ENCODE measurements at regions not wholly inside any gene's neighbourhood (a gene's known extent, or its start where the extent isn't known, plus 50 kb on each side); places are given as distances from the start of the nearest gene placed in this dataset.
"Not testable (repeated sequence)": the region's sequence is repeated elsewhere in the genome, so short reads cannot be mapped to it uniquely, and the experiment has no call there.

- DNase-seq (ENCODE audit: extremely low read depth, low read depth): no peak
Observed at GRCh38 chr1:121515235-121515634, 330.5 kb downstream of the SRGAP2C start.

GRCh38 chr1:121516234-121516967, 331.6 kb downstream of the SRGAP2C start:
- DNase-seq (ENCODE audit: extremely low read depth, low read depth): no peak

More at GRCh38 chr1:121515235-121515634, 330.5 kb downstream of the SRGAP2C start:
- TF ChIP-seq, protein P1, sequence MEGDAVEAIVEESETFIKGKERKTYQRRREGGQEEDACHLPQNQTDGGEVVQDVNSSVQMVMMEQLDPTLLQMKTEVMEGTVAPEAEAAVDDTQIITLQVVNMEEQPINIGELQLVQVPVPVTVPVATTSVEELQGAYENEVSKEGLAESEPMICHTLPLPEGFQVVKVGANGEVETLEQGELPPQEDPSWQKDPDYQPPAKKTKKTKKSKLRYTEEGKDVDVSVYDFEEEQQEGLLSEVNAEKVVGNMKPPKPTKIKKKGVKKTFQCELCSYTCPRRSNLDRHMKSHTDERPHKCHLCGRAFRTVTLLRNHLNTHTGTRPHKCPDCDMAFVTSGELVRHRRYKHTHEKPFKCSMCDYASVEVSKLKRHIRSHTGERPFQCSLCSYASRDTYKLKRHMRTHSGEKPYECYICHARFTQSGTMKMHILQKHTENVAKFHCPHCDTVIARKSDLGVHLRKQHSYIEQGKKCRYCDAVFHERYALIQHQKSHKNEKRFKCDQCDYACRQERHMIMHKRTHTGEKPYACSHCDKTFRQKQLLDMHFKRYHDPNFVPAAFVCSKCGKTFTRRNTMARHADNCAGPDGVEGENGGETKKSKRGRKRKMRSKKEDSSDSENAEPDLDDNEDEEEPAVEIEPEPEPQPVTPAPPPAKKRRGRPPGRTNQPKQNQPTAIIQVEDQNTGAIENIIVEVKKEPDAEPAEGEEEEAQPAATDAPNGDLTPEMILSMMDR (IDR thresholded peaks at IDR 0.05; ENCODE audit: low read depth, low read length): no peak

DNA sequence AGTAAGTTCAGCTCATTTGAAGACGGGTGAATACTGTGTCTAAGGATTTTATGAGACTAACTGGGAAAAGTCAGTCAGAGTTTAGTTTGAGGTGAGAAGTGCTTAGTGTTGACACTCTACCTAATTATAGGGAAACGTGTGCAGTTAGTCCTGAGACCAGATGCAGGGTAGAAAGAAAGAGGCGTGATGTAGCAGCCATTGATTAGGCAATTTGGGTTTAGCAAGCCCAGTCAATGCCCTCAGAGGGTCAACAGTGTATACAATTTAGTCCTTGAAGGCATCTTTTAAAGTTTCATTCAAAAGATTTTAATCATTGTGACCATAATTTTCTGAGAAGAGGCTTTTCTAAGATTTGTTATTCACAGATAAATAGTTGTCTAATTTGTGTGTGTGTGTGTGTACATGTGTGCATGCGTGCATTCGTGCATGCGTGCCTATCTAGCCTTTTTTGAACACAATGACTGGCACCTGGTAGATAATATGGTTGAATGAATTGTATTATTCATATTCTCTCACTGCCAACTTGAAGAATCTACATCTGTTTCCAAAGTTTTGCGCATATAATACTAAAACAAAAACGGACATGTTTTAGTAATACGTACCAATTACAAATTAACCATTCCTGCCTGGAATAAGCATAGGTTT, 332.9 kb downstream of the SRGAP2C start:
- TF ChIP-seq, protein P1 (IDR thresholded peaks at IDR 0.05; ENCODE audit: low read depth, low read length): no peak
- no peak for DNase-seq (ENCODE audit: extremely low read depth, low read depth)

More at GRCh38 chr1:121516234-121516967, 331.6 kb downstream of the SRGAP2C start:
- TF ChIP-seq, protein P1 (IDR thresholded peaks at IDR 0.05; ENCODE audit: low read depth, low read length): no peak

DNA sequence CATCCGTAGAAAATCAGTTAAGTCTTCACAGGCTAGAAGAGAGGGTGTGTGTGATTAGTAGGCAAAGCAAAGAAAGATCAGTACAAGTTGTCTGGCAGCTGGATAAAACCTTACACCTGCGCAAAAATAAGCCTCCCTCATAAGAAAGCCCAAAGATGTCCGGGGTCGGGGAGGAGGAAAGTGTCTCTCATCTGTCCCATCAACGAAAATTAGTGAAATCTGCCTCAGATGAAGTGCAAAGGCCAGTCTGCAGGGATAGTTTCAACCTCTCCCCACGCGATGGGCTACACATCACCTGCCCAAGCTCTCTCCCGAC, 333.9 kb downstream of the SRGAP2C start:
- no peak for DNase-seq (ENCODE audit: extremely low read depth, low read depth)
- TF ChIP-seq, protein P1 (IDR thresholded peaks at IDR 0.05; ENCODE audit: low read depth, low read length): no peak

DNA sequence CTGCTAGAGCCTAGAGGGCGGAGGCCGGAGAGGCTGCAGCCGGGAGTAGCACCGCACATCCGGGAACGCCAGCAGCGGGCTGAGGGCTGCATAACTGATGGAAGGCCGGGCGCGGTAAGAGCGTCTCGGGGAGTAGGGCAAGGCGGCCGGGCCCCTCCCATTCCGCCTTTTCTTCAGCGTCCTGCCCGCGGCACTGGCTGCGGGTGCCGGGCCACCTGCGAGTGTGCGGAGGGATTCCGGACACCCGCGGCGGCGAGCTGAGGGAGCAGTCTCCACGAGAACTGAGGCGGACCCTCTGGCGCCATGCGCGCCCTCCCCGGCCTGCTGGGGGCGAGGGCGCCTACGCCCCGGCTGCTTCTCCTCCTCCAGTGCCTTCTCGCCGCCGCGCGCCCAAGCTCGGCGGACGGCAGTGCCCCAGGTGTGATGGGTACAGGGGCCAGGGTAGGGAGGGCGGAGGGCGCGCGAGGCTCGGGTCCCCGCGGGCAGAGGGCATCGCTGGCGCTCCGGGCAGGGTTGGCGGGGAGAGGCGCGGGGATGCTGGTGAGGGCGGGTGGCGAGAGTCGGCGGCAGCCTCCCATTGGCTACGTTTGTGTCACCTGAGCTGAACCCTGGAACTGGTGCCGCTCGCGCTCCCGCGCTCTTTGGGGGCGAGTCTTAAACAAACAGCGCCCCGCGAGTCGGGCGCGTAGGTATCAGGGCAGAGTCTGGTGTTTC, 334.4 kb downstream of the SRGAP2C start:
- TF ChIP-seq, protein P1 (IDR thresholded peaks at IDR 0.05; ENCODE audit: low read depth, low read length): no peak
- DNase-seq (ENCODE audit: extremely low read depth, low read depth): no peak

- DNase-seq (ENCODE audit: extremely low read depth, low read depth): not testable (repeated sequence)
Observed at GRCh38 chr1:121519756-121520286, 335.0 kb downstream of the SRGAP2C start.

GRCh38 chr1:121522061-121522759, 337.4 kb downstream of the SRGAP2C start:
- TF ChIP-seq, protein P1 (IDR thresholded peaks at IDR 0.05; ENCODE audit: low read depth, low read length): no peak
- no peak for DNase-seq (ENCODE audit: extremely low read depth, low read depth)

DNA sequence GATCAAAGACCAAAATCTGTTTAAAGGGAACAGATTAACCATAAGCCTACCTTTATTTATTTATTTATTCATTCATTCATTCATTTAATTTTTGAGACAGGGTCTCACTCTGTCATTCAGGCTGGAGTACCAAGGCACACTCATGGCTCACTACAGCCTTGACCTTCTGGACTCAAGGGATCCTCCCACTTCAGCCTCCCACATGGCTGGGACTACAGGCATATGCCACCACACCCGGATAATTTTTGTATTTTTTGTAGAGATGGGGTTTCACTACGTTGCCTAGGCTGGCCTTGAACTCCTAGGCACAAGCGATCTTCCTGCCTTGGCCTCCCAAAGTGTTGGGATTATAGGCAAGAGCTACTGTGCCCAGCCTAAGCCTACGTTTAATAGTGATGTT, 338.3 kb downstream of the SRGAP2C start:
- not testable (repeated sequence) for DNase-seq (ENCODE audit: extremely low read depth, low read depth)
